ENCODE measurements at regions not wholly inside any gene's neighbourhood (a gene's known extent, or its start where the extent isn't known, plus 50 kb on each side); places are given as distances from the start of the nearest gene placed in this dataset.
"Not testable (repeated sequence)": the region's sequence is repeated elsewhere in the genome, so short reads cannot be mapped to it uniquely, and the experiment has no call there.

GRCh38 chr3:139199421-139200010 is 144.3 kb upstream of the MRPS22 start:
- no peak for DNase-seq (ENCODE audit: low spot score)

GRCh38 chr3:139201446-139202225 is 142.2 kb upstream of the MRPS22 start:
- DNase-seq (ENCODE audit: low spot score), result no peak

- no peak for DNase-seq (ENCODE audit: low spot score)
Observed at GRCh38 chr3:139202226-139202958, 141.4 kb upstream of the MRPS22 start.

GRCh38 chr3:139202959-139203349 is 140.9 kb upstream of the MRPS22 start:
- DNase-seq (ENCODE audit: low spot score), result no peak

- DNase-seq (ENCODE audit: low spot score), result no peak
Observed at GRCh38 chr3:139203752-139204151, 140.1 kb upstream of the MRPS22 start.

- DNase-seq (ENCODE audit: low spot score), result no peak
Observed at GRCh38 chr3:139204728-139205127, 139.1 kb upstream of the MRPS22 start.

GRCh38 chr3:139213936-139214335 is 129.9 kb upstream of the MRPS22 start:
- DNase-seq (ENCODE audit: low spot score), result no peak

GRCh38 chr3:139216958-139217357 is 126.9 kb upstream of the MRPS22 start:
- no peak for DNase-seq (ENCODE audit: low spot score)

GRCh38 chr3:139217633-139218032 is 126.2 kb upstream of the MRPS22 start:
- no peak for DNase-seq (ENCODE audit: low spot score)

GRCh38 chr3:139218046-139218445 is 125.8 kb upstream of the MRPS22 start:
- no peak for DNase-seq (ENCODE audit: low spot score)

- DNase-seq (ENCODE audit: low spot score), result no peak
Observed at GRCh38 chr3:139219463-139219862, 124.4 kb upstream of the MRPS22 start.

- no peak for DNase-seq (ENCODE audit: low spot score)
Observed at GRCh38 chr3:139222100-139222657, 121.6 kb upstream of the MRPS22 start.

GRCh38 chr3:139225548-139225947 is 118.3 kb upstream of the MRPS22 start:
- no peak for DNase-seq (ENCODE audit: low spot score)

GRCh38 chr3:139226731-139227130 is 117.1 kb upstream of the MRPS22 start:
- DNase-seq (ENCODE audit: low spot score), result no peak

- no peak for DNase-seq (ENCODE audit: low spot score)
Observed at GRCh38 chr3:139227165-139227564, 116.7 kb upstream of the MRPS22 start.

- DNase-seq (ENCODE audit: low spot score), result no peak
Observed at GRCh38 chr3:139227827-139228226, 116.0 kb upstream of the MRPS22 start.

- no peak for DNase-seq (ENCODE audit: low spot score)
Observed at GRCh38 chr3:139230391-139230790, 113.4 kb upstream of the MRPS22 start.

- DNase-seq (ENCODE audit: low spot score), result no peak
Observed at GRCh38 chr3:139231555-139232281, 112.1 kb upstream of the MRPS22 start.

- DNase-seq (ENCODE audit: low spot score), result not testable (repeated sequence)
Observed at GRCh38 chr3:139232341-139232740, 111.5 kb upstream of the MRPS22 start.

- DNase-seq (ENCODE audit: low spot score), result no peak
Observed at GRCh38 chr3:139234491-139234890, 109.3 kb upstream of the MRPS22 start.

- no peak for DNase-seq (ENCODE audit: low spot score)
Observed at GRCh38 chr3:139235192-139235591, 108.6 kb upstream of the MRPS22 start.

- DNase-seq (ENCODE audit: low spot score), result no peak
Observed at GRCh38 chr3:139236336-139236735, 107.5 kb upstream of the MRPS22 start.
